ENCODE measurements at regions not wholly inside any gene's neighbourhood (a gene's known extent, or its start where the extent isn't known, plus 50 kb on each side); places are given as distances from the start of the nearest gene placed in this dataset.

DNA sequence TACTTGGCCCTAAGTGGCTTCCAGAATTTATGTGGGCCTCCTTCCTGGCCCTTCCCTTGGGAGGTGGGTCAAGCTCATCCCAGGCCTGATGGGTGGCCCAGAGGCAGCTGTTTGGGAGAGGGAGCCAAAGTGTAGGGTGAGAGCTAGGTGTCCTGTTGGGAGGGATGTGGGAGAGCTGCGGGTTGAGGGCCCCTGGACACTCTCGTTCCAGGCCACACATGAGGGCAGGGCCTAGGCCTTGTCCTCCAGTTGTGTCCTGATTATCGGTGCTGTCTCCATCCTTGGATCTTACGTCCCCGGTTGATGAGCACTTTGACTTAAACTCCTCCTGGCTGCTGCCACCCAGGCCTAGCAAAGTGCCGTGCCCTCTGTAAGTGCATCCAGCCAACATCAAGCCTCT, 177.5 kb upstream of the VASH1 start:
- DNase-seq (ENCODE audit: extremely low read depth, low read depth), result no peak
- TF ChIP-seq, protein P1, sequence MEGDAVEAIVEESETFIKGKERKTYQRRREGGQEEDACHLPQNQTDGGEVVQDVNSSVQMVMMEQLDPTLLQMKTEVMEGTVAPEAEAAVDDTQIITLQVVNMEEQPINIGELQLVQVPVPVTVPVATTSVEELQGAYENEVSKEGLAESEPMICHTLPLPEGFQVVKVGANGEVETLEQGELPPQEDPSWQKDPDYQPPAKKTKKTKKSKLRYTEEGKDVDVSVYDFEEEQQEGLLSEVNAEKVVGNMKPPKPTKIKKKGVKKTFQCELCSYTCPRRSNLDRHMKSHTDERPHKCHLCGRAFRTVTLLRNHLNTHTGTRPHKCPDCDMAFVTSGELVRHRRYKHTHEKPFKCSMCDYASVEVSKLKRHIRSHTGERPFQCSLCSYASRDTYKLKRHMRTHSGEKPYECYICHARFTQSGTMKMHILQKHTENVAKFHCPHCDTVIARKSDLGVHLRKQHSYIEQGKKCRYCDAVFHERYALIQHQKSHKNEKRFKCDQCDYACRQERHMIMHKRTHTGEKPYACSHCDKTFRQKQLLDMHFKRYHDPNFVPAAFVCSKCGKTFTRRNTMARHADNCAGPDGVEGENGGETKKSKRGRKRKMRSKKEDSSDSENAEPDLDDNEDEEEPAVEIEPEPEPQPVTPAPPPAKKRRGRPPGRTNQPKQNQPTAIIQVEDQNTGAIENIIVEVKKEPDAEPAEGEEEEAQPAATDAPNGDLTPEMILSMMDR (IDR thresholded peaks at IDR 0.05; ENCODE audit: low read depth, low read length, missing control alignments), result no peak
- H3K4me3 ChIP-seq (replicated peaks; ENCODE audit: low read depth, low read length), result no peak overlapping the region

DNA sequence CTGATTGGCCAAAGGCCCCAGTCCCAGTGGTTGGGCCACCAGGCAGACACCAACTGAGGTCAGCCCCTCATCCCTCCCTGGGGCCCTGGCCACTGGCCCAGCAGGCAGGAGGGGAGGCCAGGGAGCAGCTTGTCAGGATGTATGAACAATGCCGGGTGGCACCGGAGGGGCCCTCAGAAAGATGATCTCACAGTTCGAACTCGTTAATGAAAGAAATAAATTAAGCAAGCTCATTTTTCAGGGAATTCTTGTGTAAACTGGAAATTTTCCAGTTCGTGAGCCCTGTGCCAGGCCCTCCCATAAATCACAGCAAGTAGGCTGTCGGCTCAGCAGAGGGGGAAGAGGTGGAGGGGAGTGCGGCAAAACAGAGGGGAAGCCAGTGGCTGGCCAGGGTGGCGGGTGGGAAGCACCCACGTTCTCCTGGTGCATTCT, 177.0 kb upstream of the VASH1 start:
- no peak overlapping the region for H3K4me3 ChIP-seq (replicated peaks; ENCODE audit: low read depth, low read length)
- TF ChIP-seq, protein P1 (IDR thresholded peaks at IDR 0.05; ENCODE audit: low read depth, low read length, missing control alignments), result no peak
- DNase-seq (ENCODE audit: extremely low read depth, low read depth), result no peak

DNA sequence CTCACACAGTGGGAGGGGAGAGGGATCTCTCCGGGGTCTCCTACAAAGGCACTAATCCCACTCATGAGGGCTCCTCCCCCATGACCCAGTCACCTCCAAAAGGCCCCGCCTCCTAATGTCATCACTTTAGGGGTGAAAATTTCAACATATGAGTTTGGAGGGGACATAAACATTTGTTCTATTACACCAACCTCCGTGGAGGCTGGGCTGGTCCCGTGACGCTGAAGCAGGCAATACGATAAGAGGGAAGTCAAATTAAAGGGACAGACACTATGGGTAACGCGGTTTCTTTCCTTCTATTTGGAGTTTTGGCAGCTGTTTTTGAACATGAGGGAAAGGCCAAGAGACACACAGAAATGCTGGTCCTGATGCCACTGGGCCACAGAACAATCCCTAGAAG, 175.7 kb upstream of the VASH1 start:
- DNase-seq (ENCODE audit: extremely low read depth, low read depth), result no peak
- TF ChIP-seq, protein P1 (IDR thresholded peaks at IDR 0.05; ENCODE audit: low read depth, low read length, missing control alignments), result no peak
- no peak overlapping the region for H3K4me3 ChIP-seq (replicated peaks; ENCODE audit: low read depth, low read length)

- TF ChIP-seq, protein P1 (IDR thresholded peaks at IDR 0.05; ENCODE audit: low read depth, low read length, missing control alignments), result no peak
- no peak overlapping the region for H3K4me3 ChIP-seq (replicated peaks; ENCODE audit: low read depth, low read length)
- DNase-seq (ENCODE audit: extremely low read depth, low read depth), result no peak
Measured at GRCh38 chr14:76589246-76589645, 172.0 kb upstream of the VASH1 start.

GRCh38 chr14:76591266-76591665, 170.0 kb upstream of the VASH1 start:
- no peak for DNase-seq (ENCODE audit: extremely low read depth, low read depth)
- H3K4me3 ChIP-seq (replicated peaks; ENCODE audit: low read depth, low read length), result no peak overlapping the region
- TF ChIP-seq, protein P1 (IDR thresholded peaks at IDR 0.05; ENCODE audit: low read depth, low read length, missing control alignments), result no peak

GRCh38 chr14:76595266-76595665, 166.0 kb upstream of the VASH1 start:
- TF ChIP-seq, protein P1 (IDR thresholded peaks at IDR 0.05; ENCODE audit: low read depth, low read length, missing control alignments), result no peak
- no peak for DNase-seq (ENCODE audit: extremely low read depth, low read depth)
- H3K4me3 ChIP-seq (replicated peaks; ENCODE audit: low read depth, low read length), result no peak overlapping the region

- TF ChIP-seq, protein P1 (IDR thresholded peaks at IDR 0.05; ENCODE audit: low read depth, low read length, missing control alignments), result no peak
- no peak for DNase-seq (ENCODE audit: extremely low read depth, low read depth)
- H3K4me3 ChIP-seq (replicated peaks; ENCODE audit: low read depth, low read length), result no peak overlapping the region
Measured at GRCh38 chr14:76597387-76597786, 163.9 kb upstream of the VASH1 start.

Data from HFF-Myc (cell line).